ENCODE measurements at regions not wholly inside any gene's neighbourhood (a gene's known extent, or its start where the extent isn't known, plus 50 kb on each side); places are given as distances from the start of the nearest gene placed in this dataset.
"Not testable (repeated sequence)": the region's sequence is repeated elsewhere in the genome, so short reads cannot be mapped to it uniquely, and the experiment has no call there.

DNA sequence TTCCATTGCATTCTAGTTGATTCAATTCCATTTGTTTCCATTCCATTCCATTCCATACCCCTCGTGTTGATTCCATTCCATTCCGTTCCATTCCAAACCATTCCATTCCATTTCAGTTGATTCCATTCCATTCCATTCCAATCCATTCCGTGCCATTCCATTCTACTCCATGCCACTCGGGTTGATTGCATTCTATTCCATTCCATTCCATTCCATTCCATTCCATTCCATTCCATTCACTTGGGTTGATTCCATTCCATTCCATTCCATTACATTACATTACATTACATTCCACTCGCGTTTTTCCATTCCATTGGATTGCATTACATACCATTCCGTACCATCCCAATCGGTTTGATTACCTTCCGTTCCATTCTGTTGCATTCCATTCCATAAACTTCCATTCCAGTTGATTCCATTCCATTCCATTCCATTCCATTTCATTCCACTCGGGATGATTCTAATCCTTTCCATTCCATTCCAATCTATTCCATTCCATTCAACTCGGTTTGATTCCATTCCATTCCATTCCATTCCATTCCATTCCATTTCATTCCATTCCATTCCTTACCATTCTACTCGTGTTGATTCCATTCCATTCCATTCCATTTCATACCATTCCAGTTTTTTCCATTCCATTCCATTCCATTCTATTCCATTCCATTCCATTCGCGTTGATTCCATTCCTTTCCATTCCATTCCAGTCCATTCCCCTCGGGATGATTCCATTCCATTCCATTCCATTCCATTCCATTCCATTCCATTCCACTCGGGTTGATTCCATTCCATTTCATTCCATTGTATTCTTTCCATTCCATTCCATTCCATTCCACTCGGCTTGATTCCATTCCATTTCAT lies 1140.4 kb downstream of the RPIA start:
- peaks cover 0 to 21% (median 8%) of the 10 kb centered on the region in 5 donors for H3K9me3 ChIP-seq (ENCODE audit: control insufficient read depth in 5 of 5, low read length in 5 of 5)
- H3K27ac ChIP-seq (ENCODE audit: low read depth, low read length), result no peak overlapping the region
- peak overlapping the region in 4 of 5 donors; percentile 0 to 23 (median 14) for H3K4me3 ChIP-seq (ENCODE audit: low read depth in 1 of 5, low read length in 5 of 5)
- no peak overlapping the region for H3K9ac ChIP-seq (ENCODE audit: low read length in 5 of 5)
- no peaks in the 10 kb centered on the region for H3K36me3 ChIP-seq (ENCODE audit: control insufficient read depth in 5 of 5, insufficient read depth in 5 of 5, low read length in 5 of 5)
- H3K27me3 ChIP-seq (ENCODE audit: control insufficient read depth in 5 of 5, insufficient read depth in 4 of 5, low read length in 5 of 5), result no peaks in the 10 kb centered on the region
- no peaks in the 10 kb centered on the region for H3K4me1 ChIP-seq (ENCODE audit: control insufficient read depth in 5 of 5, insufficient read depth in 5 of 5, low read length in 5 of 5)

DNA sequence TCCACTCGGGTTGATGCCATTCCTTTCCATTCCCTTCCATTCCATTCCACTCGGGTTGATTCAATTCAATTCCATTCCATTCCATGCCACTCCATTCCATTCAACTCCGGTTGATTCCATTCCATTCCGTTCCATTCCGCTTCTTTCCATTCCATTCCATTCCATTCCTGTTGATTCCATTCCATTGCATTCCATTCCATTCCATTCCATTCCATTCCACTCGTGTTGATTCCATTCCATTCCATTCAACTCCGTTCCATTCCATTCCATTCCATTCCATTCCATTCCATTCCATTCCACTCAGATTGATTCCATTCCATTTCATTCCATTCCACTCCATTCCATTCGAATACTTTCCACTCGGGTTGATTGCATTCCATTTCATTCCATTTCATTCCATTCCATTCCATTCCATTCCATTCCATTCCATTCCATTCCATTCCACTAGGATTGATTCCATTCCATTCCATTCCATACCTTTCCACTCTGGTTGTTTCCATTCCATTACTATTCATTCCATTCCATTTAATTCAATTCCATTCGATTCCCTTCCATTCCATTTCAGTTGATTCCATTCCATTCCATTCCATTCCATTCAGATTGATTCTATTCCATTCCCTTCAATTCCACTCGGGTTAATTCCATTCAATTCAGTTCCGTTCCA lies 1141.8 kb downstream of the RPIA start:
- H3K36me3 ChIP-seq (ENCODE audit: control insufficient read depth in 5 of 5, insufficient read depth in 5 of 5, low read length in 5 of 5), result no peaks in the 10 kb centered on the region
- H3K4me3 ChIP-seq (ENCODE audit: low read depth in 1 of 5, low read length in 5 of 5), result peak overlapping the region in 1 of 5 donors; percentile 3
- peaks cover 0 to 29% (median 10%) of the 10 kb centered on the region in 5 donors for H3K9me3 ChIP-seq (ENCODE audit: control insufficient read depth in 5 of 5, low read length in 5 of 5)
- H3K27me3 ChIP-seq (ENCODE audit: control insufficient read depth in 5 of 5, insufficient read depth in 4 of 5, low read length in 5 of 5), result no peaks in the 10 kb centered on the region
- no peak overlapping the region for H3K9ac ChIP-seq (ENCODE audit: low read length in 5 of 5)
- H3K4me1 ChIP-seq (ENCODE audit: control insufficient read depth in 5 of 5, insufficient read depth in 5 of 5, low read length in 5 of 5), result no peaks in the 10 kb centered on the region
- H3K27ac ChIP-seq (ENCODE audit: low read depth, low read length), result no peak overlapping the region

DNA sequence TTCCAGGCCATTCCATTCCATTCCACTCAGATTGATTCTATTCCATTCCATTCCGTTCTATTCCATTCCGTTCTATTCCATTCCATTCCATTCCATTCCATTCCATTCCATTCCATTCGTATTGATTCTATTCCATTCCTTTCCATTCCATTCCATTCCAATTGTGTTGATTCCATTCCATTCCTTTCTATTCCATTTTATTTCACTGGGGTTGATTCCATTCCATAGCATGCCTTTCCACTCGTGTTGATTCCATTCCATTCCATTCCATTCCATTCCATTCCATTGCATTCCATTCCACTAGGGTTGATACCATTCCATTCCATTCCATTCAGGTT lies 1142.3 kb downstream of the RPIA start:
- H3K4me3 ChIP-seq (ENCODE audit: low read depth in 1 of 5, low read length in 5 of 5), result no peak overlapping the region
- no peaks in the 10 kb centered on the region for H3K27me3 ChIP-seq (ENCODE audit: control insufficient read depth in 5 of 5, insufficient read depth in 4 of 5, low read length in 5 of 5)
- H3K27ac ChIP-seq (ENCODE audit: low read depth, low read length), result no peak overlapping the region
- no peak overlapping the region for H3K9ac ChIP-seq (ENCODE audit: low read length in 5 of 5)
- H3K36me3 ChIP-seq (ENCODE audit: control insufficient read depth in 5 of 5, insufficient read depth in 5 of 5, low read length in 5 of 5), result no peaks in the 10 kb centered on the region
- H3K9me3 ChIP-seq (ENCODE audit: control insufficient read depth in 5 of 5, low read length in 5 of 5), result peaks cover 0 to 31% (median 10%) of the 10 kb centered on the region in 5 donors
- no peaks in the 10 kb centered on the region for H3K4me1 ChIP-seq (ENCODE audit: control insufficient read depth in 5 of 5, insufficient read depth in 5 of 5, low read length in 5 of 5)

DNA sequence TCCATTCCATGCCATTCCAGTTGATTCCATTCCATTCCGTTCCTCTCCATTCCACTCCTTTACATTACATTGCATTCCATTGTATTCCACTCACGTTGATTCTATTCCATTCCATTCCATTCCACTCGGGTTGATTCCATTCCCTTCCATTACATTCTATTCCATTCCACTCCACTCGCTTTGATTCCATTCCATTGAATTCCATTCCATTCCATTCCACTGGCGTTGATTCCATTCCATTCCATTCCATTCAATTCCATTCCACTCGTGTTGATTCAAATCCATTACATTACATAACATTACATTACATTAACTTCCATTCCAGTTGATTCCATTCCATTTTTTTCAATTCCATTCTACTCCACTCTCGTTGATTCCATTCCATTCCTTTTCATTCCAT lies 1142.8 kb downstream of the RPIA start:
- Histone ChIP-seq H3K27me3 (ENCODE audit: control insufficient read depth in 5 of 5, insufficient read depth in 4 of 5, low read length in 5 of 5) (no peaks in the 10 kb centered on the region), H3K9ac (ENCODE audit: low read length in 5 of 5) (no peak overlapping the region), H3K27ac (ENCODE audit: low read depth, low read length) (no peak overlapping the region), H3K36me3 (ENCODE audit: control insufficient read depth in 5 of 5, insufficient read depth in 5 of 5, low read length in 5 of 5) (no peaks in the 10 kb centered on the region), H3K4me1 (ENCODE audit: control insufficient read depth in 5 of 5, insufficient read depth in 5 of 5, low read length in 5 of 5) (no peaks in the 10 kb centered on the region), H3K9me3 (ENCODE audit: control insufficient read depth in 5 of 5, low read length in 5 of 5) (peaks cover 0 to 31% (median 10%) of the 10 kb centered on the region in 5 donors), H3K4me3 (ENCODE audit: low read depth in 1 of 5, low read length in 5 of 5) (peak overlapping the region in 1 of 5 donors; percentile 5)

DNA sequence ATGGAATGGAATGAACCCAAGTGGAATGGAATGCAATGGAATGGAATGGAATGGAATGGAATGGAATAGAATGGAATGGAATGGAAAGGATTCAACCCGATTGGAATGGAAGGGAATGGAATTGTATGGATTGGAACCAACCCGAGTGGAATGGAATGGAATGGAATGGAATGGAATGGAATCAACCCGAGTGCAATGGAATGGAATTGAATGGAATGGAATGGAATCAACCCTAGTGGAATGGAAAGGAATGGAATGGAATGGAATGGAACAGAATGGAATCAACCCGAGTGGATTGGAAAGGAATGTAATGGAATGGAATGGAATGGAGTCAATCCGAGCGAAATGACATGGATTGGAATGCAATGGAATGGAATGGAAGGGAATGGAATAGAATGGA lies 1144.9 kb downstream of the RPIA start:
- not testable (repeated sequence) for H3K9ac ChIP-seq (ENCODE audit: low read length in 5 of 5); H3K36me3 ChIP-seq (ENCODE audit: control insufficient read depth in 5 of 5, insufficient read depth in 5 of 5, low read length in 5 of 5); H3K4me1 ChIP-seq (ENCODE audit: control insufficient read depth in 5 of 5, insufficient read depth in 5 of 5, low read length in 5 of 5); H3K27ac ChIP-seq (ENCODE audit: low read depth, low read length); H3K27me3 ChIP-seq (ENCODE audit: control insufficient read depth in 5 of 5, insufficient read depth in 4 of 5, low read length in 5 of 5)
- H3K4me3 ChIP-seq (ENCODE audit: low read depth in 1 of 5, low read length in 5 of 5), result peak overlapping the region in 4 of 5 donors; percentile 0 to 41 (median 0)
- peaks cover 0 to 36% (median 15%) of the 10 kb centered on the region in 5 donors for H3K9me3 ChIP-seq (ENCODE audit: control insufficient read depth in 5 of 5, low read length in 5 of 5)

DNA sequence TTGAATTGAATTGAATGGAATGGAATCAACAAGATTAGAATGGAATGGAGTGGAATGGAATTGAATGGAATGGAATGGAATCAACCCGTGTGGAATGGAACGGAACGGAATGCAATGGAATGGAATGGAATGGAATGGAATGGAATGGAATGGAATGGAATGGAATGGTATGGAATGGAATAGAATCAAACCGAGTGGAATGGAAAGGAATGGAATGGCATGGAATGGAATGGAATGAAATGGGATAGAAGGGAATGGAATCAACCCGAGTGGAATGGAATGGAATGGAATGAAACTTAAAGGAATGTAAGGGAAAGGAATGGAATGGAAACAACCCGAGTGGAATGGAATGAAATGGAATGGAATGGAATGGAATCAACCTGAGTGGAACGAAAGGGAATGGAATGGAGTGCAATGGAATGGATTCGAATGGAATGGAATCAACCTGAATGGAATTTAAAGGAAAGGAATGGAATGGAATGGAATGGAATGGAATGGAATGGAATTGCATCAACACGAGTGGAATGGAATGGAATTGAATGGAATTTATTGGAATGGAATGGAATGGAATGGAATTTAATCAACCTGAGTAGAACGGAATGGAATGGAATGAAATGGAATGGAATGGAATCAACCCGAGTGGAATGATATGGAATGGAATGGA lies 1146.6 kb downstream of the RPIA start:
- H3K36me3 ChIP-seq (ENCODE audit: control insufficient read depth in 5 of 5, insufficient read depth in 5 of 5, low read length in 5 of 5), result no peaks in the 10 kb centered on the region
- no peak overlapping the region for H3K27ac ChIP-seq (ENCODE audit: low read depth, low read length)
- H3K9me3 ChIP-seq (ENCODE audit: control insufficient read depth in 5 of 5, low read length in 5 of 5), result peaks cover 0 to 39% (median 15%) of the 10 kb centered on the region in 5 donors
- H3K4me3 ChIP-seq (ENCODE audit: low read depth in 1 of 5, low read length in 5 of 5), result peak overlapping the region in 3 of 5 donors; percentile 0 to 17 (median 4)
- H3K9ac ChIP-seq (ENCODE audit: low read length in 5 of 5), result no peak overlapping the region
- no peaks in the 10 kb centered on the region for H3K4me1 ChIP-seq (ENCODE audit: control insufficient read depth in 5 of 5, insufficient read depth in 5 of 5, low read length in 5 of 5)
- H3K27me3 ChIP-seq (ENCODE audit: control insufficient read depth in 5 of 5, insufficient read depth in 4 of 5, low read length in 5 of 5), result no peaks in the 10 kb centered on the region

DNA sequence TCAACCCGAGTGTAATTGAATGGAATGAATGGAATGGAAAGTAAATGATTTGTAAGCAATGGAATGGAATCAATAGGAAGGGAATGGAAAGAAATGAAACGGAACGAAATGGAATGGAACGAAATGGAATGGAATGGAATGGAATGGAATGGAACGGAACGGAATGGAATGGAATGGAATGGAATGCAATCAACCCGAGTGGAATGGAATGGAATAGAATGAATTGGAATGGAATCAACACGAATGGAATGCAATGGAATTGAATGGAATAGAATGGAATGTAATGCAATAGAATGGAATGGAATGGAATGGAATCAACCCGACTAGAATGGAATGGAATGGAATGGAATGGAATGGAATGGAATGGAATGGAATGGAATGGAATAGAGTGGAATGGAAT lies 1148.7 kb downstream of the RPIA start:
- H3K27ac ChIP-seq (ENCODE audit: low read depth, low read length); H3K27me3 ChIP-seq (ENCODE audit: control insufficient read depth in 5 of 5, insufficient read depth in 4 of 5, low read length in 5 of 5); H3K4me1 ChIP-seq (ENCODE audit: control insufficient read depth in 5 of 5, insufficient read depth in 5 of 5, low read length in 5 of 5); H3K36me3 ChIP-seq (ENCODE audit: control insufficient read depth in 5 of 5, insufficient read depth in 5 of 5, low read length in 5 of 5); H3K9ac ChIP-seq (ENCODE audit: low read length in 5 of 5): not testable (repeated sequence)
- Histone ChIP-seq H3K4me3 (ENCODE audit: low read depth in 1 of 5, low read length in 5 of 5) (peak overlapping the region in 2 of 5 donors; percentile 3 to 32), H3K9me3 (ENCODE audit: control insufficient read depth in 5 of 5, low read length in 5 of 5) (peaks cover 0 to 39% (median 10%) of the 10 kb centered on the region in 5 donors)

DNA sequence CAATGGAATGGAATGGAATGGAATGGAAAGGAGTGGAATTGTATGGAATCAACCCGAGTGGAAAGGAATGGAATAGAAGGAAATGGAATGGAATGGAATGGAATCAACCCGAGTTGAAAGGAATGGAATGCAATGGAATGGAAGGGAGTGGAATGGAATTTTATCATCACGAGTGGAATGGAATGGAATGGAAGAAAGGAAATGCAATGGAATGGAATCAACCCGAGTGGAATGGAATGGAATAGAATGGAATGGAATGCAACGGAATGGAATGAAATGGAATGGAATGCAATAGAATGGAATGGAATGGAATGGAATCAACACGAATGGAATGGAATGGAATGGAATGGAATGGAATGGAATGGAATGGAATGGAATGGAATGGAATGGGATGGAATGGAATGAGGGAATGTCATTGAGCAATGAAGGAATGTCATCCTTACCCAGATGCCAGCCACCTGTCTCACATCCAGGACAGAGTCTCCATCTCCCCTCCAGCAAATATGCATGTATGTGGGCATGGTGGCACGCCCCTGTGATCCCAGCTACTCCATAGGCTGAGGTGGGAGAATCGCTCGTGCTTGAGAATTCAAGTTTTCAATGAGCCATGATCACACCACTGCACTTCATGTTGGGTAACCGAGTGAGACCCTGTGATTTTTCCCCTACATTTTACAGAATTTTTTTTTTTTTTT lies 1149.5 kb downstream of the RPIA start:
- not testable (repeated sequence) for H3K27ac ChIP-seq (ENCODE audit: low read depth, low read length); H3K4me1 ChIP-seq (ENCODE audit: control insufficient read depth in 5 of 5, insufficient read depth in 5 of 5, low read length in 5 of 5); H3K36me3 ChIP-seq (ENCODE audit: control insufficient read depth in 5 of 5, insufficient read depth in 5 of 5, low read length in 5 of 5); H3K9ac ChIP-seq (ENCODE audit: low read length in 5 of 5)
- H3K9me3 ChIP-seq (ENCODE audit: control insufficient read depth in 5 of 5, low read length in 5 of 5), result peaks cover 0 to 35% (median 10%) of the 10 kb centered on the region in 5 donors
- peak overlapping the region in 1 of 5 donors; percentile 1 for H3K4me3 ChIP-seq (ENCODE audit: low read depth in 1 of 5, low read length in 5 of 5)
- peaks cover 0 to 10% (median 0%) of the 10 kb centered on the region in 5 donors for H3K27me3 ChIP-seq (ENCODE audit: control insufficient read depth in 5 of 5, insufficient read depth in 4 of 5, low read length in 5 of 5)

DNA sequence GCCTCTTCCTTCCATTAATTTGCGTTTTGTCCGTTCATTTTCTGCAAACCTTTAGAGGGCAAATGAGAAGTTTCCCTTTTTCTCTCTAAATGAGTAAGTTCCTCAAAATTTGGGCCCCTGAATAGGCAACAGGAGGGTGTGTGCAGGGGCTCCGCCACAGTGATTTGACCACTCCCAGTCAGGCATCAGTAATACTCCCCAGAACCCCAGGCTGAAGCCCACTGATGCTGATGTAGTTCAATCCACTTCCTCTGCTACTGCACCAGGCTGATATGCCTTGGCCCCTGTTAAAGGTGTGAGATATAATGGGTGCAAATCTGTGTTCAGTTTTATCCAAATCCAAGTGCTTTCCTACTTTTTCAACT lies 1150.0 kb downstream of the RPIA start:
- Histone ChIP-seq H3K36me3 (ENCODE audit: control insufficient read depth in 5 of 5, insufficient read depth in 5 of 5, low read length in 5 of 5) (no peaks in the 10 kb centered on the region), H3K9ac (ENCODE audit: low read length in 5 of 5) (no peak overlapping the region), H3K4me3 (ENCODE audit: low read depth in 1 of 5, low read length in 5 of 5) (no peak overlapping the region), H3K9me3 (ENCODE audit: control insufficient read depth in 5 of 5, low read length in 5 of 5) (peaks cover 0 to 32% (median 10%) of the 10 kb centered on the region in 5 donors), H3K4me1 (ENCODE audit: control insufficient read depth in 5 of 5, insufficient read depth in 5 of 5, low read length in 5 of 5) (no peaks in the 10 kb centered on the region), H3K27ac (ENCODE audit: low read depth, low read length) (no peak overlapping the region), H3K27me3 (ENCODE audit: control insufficient read depth in 5 of 5, insufficient read depth in 4 of 5, low read length in 5 of 5) (peaks cover 0 to 11% (median 0%) of the 10 kb centered on the region in 5 donors)
